ENCODE measurements at regions not wholly inside any gene's neighbourhood (a gene's known extent, or its start where the extent isn't known, plus 50 kb on each side); places are given as distances from the start of the nearest gene placed in this dataset.
"Not testable (repeated sequence)": the region's sequence is repeated elsewhere in the genome, so short reads cannot be mapped to it uniquely, and the experiment has no call there.

- no peak for DNase-seq
Measured at GRCh38 chr14:56057767-56058166, 60.4 kb upstream of the PELI2 start.

GRCh38 chr14:56059054-56059453, 59.2 kb upstream of the PELI2 start:
- no peak for DNase-seq

GRCh38 chr14:56061051-56061450, 57.2 kb upstream of the PELI2 start:
- DNase-seq, result peak; percentile 9

- DNase-seq, result no peak
Measured at GRCh38 chr14:56063131-56063530, 55.1 kb upstream of the PELI2 start.

- peak; percentile 17 for DNase-seq
Measured at GRCh38 chr14:56064513-56064912, 53.7 kb upstream of the PELI2 start.

- DNase-seq, result not testable (repeated sequence)
Measured at GRCh38 chr14:56065199-56065598, 53.0 kb upstream of the PELI2 start.

- no peak for DNase-seq
Measured at GRCh38 chr14:56065621-56066290, 52.5 kb upstream of the PELI2 start.

Data from NCI-H82 (cell line).